Epidermal melanocyte (primary cell): ENCODE measurements at regions not wholly inside any gene's neighbourhood (a gene's known extent, or its start where the extent isn't known, plus 50 kb on each side); places are given as distances from the start of the nearest gene placed in this dataset.

Experiments used
- DNase-seq: peaks from one replicate; pipeline ENCODE4 v3.0.0; 2011; ENCODE audit warnings: low spot score; ENCODE audit not compliant: insufficient read length

DNA sequence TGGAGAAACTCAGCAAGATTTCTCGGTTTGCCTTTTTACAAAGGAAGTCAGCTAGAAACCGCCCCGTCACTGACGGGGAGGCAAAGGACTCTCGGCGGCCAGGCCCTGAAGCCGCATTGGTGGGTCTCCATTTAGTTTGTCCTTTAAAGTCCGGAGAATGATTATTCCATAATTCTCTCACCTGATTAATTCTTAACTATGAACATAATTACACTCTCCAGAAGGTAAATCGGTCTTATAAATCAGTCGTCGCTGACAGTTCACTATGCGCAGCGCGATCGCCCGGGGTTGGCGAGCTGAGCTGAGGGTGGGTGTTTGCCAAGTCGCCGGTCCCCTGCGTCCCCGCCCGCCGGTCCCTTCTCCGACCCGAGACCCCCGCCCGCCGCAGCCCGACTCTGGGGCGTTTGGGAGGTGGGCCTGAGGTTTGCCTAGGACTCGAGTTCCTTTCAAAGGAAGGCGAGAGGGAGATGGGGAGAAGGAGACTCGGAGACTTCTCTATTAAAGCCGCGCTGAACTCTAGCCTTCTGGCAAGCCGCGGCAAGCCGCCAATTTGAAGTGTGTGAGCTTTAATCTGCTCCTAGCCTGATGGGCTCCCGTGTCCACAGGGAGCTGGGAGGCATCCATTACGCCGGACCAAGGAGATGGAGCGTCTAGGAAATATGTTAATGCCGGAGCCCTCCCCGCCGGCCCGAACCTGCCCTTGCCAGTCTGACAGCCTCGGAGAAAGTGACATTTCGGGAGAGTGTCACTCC, 392.9 kb downstream of the NOVA1 start:
- no peak for DNase-seq

DNA sequence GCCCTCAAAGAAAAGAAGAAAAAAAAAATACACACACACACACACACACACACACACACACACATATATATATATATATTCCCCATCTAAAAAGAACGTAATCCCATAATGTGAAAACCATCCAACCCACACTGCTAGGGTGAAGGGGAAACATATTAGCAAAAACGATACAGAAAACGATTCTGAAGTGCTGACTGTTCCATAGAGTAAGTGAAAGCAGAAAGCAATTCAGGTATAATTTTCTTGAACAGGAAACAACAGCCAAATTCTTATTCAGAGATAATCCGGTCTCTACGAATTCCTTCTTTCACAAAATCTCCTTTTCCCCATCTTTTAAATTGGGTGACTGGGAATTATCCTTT, 393.5 kb downstream of the NOVA1 start:
- no peak for DNase-seq

DNA sequence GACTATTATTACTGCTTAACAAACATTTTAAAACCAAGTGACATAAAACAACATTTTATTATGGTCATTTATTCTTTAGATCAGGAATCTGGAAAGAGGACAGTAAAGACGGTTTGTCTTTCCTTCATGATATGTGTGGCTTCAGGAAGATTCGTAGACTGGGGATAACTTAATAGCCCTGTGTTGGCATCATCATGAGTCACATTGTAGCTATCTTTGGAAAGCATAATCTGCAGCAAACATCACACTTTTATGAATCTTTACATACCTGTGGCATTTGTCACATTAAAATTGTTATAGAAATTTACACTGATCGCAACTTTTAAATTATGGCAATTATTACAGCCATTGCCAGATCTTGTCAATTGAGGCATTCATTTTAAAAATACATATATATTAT, 397.1 kb downstream of the NOVA1 start:
- no peak for DNase-seq

DNA sequence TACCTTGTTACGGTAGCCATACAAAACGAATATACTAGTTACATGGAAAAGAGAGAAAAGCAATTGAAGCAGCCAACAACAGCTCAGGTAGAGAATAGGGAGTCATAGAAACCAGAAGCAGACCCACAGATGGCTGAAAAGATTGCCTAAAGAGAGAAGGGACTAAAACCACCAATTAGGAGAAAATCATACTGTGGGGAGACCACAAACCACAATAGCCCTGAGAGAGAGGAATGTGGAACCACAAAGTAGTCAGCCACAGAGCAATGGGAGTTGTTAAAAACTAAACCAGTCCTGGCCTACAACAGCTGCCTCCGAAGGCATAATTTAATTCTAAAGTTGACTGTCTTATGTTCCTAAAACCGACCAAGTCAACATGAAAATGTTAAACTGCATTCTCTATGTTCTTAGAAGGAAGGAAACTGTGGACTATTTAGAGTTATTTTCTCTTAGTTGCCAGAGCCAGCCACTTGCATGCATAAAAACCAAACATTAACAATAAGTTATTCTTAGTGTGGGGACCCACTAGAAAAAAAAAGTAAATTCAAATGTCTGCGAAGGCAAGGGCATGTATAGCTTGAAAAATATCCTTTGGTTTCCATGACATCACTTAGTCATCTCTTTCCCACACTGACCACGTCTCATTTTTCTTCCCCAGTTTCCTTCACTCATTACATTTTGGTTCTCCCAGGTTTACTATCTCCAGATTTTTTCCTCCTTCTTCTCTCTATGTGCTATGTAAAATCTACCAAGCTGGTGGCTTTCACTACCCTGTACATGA, 398.1 kb downstream of the NOVA1 start:
- no peak for DNase-seq

DNA sequence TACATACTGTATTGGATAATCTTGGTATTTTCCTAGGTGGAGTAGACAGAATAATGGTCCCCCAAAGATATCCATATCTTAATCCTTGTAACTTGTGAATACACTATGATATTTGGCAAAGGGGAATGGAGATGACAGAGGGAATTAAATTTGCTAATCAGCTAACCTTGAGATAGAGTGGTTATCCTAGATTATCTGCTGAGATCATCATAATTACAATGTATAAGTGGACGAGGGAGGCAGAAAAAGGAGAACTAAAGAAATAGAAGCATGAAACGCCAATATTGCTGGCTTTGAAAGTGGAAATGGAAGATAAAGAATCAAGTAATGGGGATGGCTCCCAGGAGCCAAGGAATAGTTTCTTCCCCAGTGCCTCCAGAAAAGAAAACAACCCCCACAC, 398.7 kb downstream of the NOVA1 start:
- DNase-seq: no peak

DNA sequence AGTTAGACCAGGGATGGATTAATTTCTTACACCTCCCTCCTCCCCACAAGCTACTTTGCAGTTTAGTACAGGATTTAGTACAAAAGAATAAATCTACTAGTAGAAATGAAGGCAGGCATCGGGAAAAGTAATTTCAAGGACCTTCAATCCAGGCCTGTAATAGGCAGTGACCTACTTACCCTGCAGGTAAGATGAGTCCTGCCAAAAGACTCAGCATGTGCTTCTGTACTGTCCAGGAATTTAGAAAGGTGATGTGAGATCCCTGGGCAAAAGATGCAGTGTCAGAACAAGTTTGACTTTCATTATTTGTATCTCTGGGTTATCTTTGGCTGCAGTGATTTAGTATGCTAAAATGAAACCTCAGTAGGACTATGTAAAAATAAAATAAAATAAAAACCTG, 403.0 kb downstream of the NOVA1 start:
- no peak for DNase-seq

DNA sequence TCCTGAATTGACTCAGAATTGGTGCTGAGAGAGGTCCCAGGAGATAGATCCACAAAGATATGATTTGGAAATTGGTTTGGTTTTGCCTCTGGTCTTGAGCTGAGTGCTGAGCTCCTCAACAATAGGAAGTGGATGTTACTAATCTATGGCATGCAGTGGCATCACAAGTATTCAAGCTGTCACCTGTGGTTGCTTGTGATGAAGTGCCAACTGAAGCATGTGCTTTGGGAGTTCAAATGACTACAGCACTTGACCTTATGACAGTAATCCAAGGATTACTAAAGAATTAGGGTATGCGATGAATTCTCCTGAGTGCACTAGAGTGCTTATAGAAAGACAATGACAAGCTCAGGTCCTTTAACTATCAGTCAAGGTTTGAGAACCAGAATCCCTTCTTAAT, 406.2 kb downstream of the NOVA1 start:
- DNase-seq: no peak

DNA sequence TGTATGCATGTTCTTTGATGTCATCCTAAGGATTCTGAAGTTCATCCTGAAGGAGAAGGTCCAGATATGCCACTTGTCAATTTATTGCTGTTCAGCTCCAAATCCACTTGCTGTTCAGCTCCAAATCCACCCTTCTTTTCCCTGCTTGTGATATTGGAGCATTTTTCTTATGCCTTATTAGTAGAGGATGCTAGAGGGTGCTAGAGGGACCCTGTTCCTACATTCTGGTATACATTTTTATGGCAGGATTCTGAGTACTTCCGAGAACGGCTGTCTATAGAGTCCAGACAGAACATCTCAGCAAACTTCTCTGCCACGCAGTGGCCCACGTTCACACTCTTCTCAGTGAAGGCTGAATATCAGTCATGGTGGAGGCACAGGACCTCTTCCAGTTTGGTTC, 406.7 kb downstream of the NOVA1 start:
- DNase-seq: no peak

DNA sequence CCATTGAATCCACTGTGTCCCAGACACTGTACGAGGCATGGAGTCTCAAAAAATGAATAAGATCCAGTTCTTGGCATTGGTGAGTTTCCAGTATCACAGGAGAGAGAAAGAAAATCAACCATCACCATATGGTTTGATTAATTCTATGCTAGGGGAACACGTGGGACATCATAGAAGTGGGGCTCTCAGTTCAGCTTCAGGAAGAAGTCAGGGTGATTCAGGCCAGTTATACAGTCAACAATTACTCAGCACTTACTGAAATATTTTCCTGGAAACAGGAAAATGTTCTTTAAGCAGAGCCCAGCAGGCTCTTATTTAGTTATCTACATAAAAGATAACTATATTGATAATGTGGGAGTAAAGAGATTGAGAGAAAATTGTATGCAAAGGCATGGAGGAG, 407.2 kb downstream of the NOVA1 start:
- no peak for DNase-seq

DNA sequence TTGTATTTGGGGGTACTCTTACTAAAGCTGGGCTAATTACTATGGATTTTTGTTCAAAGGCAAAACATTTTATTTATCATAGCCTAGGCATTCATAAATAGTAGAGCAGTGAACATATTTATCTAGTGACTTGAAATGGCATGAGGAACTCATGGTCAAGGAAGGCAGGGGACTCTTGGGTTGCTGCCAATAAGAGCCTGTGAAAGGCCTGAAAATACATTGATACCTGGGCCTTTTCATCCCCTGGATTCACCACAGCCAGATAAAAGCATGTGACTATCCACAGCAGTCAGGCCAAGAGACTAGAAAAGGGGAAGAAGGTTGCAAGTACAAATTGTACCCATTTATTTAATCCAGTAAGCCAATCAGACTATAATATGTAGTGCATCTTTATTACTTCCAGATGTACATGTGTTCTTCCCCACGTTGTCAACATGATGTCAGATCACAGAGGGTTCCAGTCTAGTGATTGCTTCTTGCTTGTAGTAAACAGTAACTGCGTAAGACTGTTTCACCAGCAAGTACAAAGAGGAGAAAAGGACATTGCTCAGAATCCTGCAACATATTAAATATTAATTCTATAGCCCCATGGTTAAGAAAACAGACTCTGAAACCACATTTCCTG, 409.7 kb downstream of the NOVA1 start:
- no peak for DNase-seq

DNA sequence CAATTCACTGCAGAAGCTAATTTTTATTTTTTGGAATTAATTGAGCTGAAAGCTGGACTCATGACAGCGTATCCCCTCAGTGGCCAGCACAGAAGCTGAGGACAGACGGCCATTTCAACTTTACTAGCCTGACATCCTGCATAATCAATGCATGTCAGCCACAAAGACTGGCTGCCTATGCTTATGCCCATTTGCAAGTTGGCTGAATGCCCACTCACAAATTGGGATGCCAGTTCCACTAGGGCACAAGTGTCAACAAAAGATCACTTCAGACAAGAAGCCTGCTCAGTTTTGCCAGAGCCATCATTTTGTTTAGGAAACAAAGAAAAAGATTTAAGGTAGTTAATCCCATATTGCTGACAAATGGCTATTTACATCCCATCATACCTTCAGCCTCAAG, 417.6 kb downstream of the NOVA1 start:
- DNase-seq: no peak

DNA sequence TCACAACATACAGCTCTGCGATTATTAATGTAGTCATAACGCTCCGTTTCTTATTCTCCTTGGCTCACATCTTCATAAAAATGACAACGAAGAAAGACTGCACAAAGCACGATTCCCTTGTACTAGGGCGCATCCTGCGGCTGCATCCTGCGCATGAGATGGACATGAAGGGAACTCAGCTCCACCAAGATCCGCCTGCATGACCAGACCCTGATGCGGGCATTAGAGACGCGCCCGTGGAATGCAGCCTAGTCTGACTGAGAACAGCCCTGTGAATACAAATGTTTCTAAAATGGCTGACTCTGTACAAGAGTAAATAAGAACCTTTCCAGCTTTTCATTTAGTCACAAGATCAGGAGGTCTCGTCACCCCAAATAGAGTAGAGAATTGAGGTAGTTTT, 422.2 kb downstream of the NOVA1 start:
- no peak for DNase-seq

DNA sequence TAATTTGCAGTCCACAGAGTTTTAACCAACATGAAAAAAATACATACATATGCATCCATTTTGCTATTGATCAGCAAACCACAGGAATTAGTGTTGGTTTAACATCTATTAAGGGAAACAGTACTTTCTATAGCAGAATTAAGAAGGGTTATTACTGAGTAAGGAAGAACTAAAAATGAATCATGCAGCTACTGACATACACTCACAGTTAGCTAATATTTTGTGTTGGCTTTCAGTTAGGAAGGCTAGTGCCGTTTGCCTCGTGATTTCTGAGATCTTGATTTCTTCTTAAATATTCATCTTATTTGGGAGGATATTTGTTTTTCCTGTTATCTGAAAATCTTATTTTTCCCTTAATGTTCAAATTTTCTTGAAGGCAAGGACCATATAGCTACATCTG, 423.4 kb downstream of the NOVA1 start:
- no peak for DNase-seq

DNA sequence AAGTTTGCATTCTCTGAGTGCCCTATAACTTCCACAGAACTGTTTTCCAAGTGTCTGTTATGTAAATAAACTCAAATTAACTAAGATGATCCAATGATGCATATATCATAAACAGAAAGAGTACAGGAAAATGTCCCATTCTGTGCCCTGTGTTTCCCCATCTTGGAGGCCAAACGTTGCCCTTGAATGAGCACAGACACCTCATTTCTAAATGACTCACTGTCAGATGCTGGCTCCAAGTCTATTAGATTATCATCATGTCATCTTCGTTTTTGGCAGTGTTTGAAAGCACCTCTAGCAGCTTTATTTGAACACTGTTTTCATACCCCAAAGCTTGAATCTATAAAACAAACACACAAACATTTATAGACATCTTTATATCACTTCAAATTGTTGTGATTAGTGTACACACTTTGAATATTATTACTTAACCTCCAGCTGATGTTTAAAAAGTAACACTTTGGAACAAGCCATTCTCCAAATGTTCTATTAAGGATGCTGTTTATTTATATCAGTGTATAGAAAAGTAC, 424.2 kb downstream of the NOVA1 start:
- no peak for DNase-seq

DNA sequence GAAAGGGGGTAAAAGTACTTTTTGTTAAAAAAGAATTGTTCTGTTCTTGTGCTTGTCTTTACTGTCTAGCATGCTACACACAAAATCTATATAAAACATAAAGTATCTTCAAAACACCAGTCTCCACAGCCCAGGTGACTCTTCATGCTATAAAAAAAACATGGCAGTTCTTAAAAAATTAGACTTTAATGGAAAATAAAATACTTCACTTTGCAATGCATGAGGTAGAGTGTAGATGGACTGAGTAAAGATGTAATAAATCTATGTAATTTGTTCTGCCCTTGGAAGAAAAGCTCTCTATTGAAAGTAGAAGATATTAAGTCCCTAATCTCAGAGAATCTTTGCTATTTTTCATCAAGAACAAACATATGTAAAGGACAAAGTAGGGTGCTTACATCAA, 425.4 kb downstream of the NOVA1 start:
- DNase-seq: no peak

DNA sequence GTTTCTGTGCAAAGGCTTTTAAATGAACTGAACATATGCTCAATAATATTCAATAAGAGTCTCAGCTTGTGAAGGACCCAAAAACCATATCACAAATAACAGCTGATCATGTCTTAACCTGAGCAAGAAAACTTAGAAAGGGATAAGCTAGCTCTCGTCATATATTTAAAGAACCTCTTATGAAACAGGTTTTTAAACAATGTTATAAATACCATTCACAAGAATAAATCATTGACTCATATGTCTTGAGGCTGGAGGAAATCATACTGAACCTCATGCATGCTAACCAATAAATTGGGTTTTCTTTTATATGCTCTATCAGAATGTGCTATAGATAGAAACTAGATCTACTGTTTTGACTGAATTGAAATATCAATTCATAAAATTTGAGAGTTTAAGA, 426.9 kb downstream of the NOVA1 start:
- no peak for DNase-seq

DNA sequence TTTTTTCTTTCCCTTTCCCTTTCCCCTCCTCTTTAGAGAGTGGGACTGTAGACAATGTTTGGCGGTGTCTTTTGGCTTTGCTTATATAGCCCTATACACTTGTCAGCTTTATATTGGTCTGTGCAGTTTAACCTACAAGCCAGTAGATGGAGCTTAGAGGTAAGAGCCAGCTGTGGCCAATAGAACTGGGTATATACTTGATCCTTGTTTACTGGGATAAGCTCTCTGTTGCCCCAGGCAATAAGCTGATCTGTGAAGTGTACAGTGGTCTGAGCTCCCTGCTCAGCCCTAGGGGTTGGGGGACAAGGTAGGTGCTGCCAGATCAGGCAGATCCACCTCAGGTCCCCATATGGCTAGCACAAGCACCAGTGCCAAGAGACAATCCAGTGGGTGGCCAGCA, 434.1 kb downstream of the NOVA1 start:
- DNase-seq: no peak

DNA sequence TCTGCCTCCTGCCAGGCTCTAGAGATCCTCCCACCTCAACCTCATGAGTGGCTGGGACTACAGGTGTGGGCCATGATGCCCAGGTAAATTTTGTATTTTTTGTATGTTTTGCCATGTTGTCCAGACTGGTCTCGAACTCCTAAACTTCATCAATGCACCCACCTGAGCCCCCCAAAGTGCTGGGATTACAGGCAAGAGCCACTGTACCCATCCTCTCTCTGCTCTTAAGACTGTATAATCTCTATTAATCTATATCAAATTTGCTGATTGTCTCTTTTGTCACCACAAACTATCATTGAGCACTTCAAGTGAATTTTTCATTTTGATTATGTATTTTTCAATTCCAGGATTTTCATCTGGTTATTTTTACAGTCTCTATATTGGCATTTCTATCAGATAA, 440.3 kb downstream of the NOVA1 start:
- no peak for DNase-seq

DNA sequence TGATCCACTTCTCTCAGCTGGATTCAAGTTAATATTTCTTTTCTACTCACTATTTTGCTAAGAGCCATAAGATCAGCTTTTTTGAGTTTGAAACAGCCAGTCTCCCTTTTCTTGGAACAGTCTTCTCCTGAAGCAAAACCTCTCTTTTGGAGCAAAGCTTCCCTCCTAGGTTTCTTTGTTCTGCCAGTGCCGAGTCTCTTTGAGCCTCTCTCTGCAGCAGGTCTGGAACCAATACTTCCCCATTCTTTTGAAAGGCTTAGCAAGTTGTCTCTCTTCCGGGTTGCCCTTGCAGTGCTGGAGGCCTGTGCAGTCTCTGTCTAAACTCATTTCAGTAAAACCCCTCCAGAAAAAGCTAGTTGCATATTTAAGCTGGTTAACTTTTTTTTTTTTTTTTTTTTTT, 454.8 kb downstream of the NOVA1 start:
- DNase-seq: no peak

DNA sequence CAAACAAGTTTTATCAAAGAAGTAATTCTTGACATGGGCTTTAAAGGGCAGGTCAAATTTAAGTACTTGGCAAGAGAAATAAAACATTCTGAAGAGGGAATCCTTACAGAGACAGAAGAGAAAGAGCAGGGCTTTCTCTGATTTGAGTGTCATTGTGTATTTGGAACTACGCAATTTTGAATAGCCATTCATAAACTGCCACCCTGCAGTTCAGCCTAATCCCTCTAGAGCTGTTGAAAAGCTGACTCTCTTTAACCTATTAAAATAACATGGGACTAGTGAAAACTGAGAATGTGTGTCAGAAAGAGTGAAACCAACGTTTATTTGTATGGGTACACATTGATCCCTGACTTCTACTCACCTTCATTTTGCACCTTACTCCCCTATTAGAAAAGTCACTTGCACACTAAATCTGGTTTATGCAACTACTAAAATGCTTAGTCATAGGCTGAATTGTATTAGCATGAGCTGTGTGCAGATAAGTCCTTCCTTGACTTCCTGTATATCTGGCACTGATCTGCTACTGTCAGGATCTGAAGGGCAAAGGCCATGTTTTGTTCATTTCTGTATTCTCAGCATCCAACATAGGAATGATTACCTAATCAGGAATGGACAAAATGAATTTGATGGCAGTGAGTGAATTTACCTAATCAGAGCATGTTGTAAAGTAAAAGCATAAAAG, 458.9 kb downstream of the NOVA1 start:
- DNase-seq: no peak

DNA sequence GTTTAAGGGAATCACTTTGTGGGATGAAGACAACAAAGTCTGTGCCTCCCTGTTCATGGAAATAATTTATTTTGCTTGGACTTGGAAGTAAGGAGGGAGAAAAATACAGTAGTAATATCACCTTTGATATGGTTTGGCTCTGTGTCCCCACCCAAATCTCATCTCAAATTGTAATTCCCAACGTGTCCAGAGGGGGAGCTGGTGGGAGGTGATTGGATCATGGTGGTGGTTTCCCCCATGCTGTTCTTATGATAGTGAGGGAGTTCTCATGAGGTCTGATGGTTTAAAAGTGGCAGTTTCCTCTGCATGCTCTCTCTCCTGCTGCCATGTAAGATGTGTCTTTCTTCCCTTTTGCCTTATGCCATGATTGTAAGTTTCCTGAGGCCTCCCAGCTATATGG, 460.7 kb downstream of the NOVA1 start:
- no peak for DNase-seq

DNA sequence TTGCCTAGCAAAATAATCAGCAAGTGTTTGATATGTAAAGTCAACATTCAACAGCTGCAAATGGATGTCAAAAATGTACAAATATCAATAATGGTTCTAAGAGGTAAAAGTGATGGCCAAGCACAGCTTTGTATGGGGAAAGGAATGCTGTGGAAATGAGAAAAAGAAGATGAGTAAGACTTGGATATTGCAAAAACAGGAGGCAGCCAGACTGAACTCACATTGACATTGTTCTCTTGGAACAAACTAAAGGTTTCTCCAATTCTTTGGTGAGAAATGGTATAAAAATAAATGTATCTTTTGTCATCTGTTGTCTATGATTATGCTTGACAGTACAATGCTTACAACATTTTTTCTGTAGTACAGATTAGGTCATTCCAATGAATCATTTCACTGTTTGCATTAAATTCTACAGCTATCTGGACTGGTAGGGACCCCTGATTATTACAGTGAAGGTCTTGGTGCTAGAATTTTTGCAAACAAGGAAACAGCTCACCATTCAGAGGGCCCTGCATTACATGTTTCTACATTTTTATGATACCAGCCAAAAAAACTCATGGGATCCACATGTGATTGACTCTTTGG, 465.7 kb downstream of the NOVA1 start:
- DNase-seq: no peak
